H1 (cell line): ENCODE measurements at regions not wholly inside any gene's neighbourhood (a gene's known extent, or its start where the extent isn't known, plus 50 kb on each side); places are given as distances from the start of the nearest gene placed in this dataset.

Experiments
- MAFK ChIP-seq: IDR thresholded peaks from 2 replicates; pipeline ENCODE4 v1.6.1; 2012; ENCODE audit warnings: low read depth, mild to moderate bottlenecking, improper control_type of control experiment, low read length
- RBBP5 ChIP-seq: IDR thresholded peaks from 2 replicates; pipeline ENCODE4 v1.7.1; 2012; ENCODE audit warnings: low read depth, mild to moderate bottlenecking, inconsistent platforms, low read length, moderate library complexity, borderline replicate concordance
- SUZ12 ChIP-seq: fragments of 200-600 bp; sonication (generic); IDR thresholded peaks from 2 replicates; pipeline ENCODE4 v1.6.1; 2012; ENCODE audit warnings: mild to moderate bottlenecking, inconsistent platforms, low read length, moderate library complexity, mixed read lengths
- TAF7 ChIP-seq: optimal IDR thresholded peaks from 2 replicates; pipeline ENCODE3; 2011; ENCODE audit warnings: low read depth, mild to moderate bottlenecking, inconsistent platforms, low read length, moderate library complexity, borderline replicate concordance
- TF ChIP-seq, protein P1 (sequence below): fragments of 300-600 bp; sonication (generic); IDR thresholded peaks from 2 replicates; pipeline ENCODE4 v1.7.1; 2012; ENCODE audit warnings: low read length, moderate library complexity, mild to moderate bottlenecking, inconsistent platforms; ENCODE audit not compliant: insufficient replicate concordance

DNA sequence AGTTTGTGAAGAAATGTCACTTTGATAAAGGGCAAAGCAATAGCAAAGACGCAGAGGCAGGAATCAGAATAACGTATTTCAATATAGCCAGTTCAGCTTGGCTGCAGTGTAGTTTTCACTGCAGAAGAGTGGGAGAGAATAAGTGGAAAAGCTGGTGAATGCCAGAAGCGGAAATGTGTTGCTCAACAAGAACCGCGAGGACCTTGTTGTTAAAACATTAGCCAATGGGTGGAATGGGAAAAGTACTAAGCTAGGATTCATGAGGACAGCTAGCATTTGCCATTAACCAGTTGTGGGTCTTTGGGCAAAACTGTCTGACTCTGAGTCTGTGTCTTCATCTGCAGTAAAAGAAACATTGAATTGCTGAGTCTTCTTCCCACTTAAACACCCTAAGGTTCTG lies 292.9 kb upstream of the GRIP1 start (continued):
- TF ChIP-seq, protein P1, sequence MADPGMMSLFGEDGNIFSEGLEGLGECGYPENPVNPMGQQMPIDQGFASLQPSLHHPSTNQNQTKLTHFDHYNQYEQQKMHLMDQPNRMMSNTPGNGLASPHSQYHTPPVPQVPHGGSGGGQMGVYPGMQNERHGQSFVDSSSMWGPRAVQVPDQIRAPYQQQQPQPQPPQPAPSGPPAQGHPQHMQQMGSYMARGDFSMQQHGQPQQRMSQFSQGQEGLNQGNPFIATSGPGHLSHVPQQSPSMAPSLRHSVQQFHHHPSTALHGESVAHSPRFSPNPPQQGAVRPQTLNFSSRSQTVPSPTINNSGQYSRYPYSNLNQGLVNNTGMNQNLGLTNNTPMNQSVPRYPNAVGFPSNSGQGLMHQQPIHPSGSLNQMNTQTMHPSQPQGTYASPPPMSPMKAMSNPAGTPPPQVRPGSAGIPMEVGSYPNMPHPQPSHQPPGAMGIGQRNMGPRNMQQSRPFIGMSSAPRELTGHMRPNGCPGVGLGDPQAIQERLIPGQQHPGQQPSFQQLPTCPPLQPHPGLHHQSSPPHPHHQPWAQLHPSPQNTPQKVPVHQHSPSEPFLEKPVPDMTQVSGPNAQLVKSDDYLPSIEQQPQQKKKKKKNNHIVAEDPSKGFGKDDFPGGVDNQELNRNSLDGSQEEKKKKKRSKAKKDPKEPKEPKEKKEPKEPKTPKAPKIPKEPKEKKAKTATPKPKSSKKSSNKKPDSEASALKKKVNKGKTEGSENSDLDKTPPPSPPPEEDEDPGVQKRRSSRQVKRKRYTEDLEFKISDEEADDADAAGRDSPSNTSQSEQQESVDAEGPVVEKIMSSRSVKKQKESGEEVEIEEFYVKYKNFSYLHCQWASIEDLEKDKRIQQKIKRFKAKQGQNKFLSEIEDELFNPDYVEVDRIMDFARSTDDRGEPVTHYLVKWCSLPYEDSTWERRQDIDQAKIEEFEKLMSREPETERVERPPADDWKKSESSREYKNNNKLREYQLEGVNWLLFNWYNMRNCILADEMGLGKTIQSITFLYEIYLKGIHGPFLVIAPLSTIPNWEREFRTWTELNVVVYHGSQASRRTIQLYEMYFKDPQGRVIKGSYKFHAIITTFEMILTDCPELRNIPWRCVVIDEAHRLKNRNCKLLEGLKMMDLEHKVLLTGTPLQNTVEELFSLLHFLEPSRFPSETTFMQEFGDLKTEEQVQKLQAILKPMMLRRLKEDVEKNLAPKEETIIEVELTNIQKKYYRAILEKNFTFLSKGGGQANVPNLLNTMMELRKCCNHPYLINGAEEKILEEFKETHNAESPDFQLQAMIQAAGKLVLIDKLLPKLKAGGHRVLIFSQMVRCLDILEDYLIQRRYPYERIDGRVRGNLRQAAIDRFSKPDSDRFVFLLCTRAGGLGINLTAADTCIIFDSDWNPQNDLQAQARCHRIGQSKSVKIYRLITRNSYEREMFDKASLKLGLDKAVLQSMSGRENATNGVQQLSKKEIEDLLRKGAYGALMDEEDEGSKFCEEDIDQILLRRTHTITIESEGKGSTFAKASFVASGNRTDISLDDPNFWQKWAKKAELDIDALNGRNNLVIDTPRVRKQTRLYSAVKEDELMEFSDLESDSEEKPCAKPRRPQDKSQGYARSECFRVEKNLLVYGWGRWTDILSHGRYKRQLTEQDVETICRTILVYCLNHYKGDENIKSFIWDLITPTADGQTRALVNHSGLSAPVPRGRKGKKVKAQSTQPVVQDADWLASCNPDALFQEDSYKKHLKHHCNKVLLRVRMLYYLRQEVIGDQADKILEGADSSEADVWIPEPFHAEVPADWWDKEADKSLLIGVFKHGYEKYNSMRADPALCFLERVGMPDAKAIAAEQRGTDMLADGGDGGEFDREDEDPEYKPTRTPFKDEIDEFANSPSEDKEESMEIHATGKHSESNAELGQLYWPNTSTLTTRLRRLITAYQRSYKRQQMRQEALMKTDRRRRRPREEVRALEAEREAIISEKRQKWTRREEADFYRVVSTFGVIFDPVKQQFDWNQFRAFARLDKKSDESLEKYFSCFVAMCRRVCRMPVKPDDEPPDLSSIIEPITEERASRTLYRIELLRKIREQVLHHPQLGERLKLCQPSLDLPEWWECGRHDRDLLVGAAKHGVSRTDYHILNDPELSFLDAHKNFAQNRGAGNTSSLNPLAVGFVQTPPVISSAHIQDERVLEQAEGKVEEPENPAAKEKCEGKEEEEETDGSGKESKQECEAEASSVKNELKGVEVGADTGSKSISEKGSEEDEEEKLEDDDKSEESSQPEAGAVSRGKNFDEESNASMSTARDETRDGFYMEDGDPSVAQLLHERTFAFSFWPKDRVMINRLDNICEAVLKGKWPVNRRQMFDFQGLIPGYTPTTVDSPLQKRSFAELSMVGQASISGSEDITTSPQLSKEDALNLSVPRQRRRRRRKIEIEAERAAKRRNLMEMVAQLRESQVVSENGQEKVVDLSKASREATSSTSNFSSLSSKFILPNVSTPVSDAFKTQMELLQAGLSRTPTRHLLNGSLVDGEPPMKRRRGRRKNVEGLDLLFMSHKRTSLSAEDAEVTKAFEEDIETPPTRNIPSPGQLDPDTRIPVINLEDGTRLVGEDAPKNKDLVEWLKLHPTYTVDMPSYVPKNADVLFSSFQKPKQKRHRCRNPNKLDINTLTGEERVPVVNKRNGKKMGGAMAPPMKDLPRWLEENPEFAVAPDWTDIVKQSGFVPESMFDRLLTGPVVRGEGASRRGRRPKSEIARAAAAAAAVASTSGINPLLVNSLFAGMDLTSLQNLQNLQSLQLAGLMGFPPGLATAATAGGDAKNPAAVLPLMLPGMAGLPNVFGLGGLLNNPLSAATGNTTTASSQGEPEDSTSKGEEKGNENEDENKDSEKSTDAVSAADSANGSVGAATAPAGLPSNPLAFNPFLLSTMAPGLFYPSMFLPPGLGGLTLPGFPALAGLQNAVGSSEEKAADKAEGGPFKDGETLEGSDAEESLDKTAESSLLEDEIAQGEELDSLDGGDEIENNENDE: no peak
- TF ChIP-seq MAFK: no peak
- TF ChIP-seq SUZ12: no peak
- no peak for TF ChIP-seq RBBP5
- TF ChIP-seq TAF7: no peak
